HG02610 (cell line): ENCODE measurements at regions not wholly inside any gene's neighbourhood (a gene's known extent, or its start where the extent isn't known, plus 50 kb on each side); places are given as distances from the start of the nearest gene placed in this dataset.
"Not testable (repeated sequence)": the region's sequence is repeated elsewhere in the genome, so short reads cannot be mapped to it uniquely, and the experiment has no call there.

ENCODE experiments used
- ATAC-seq: cut with Tn5 transposase; IDR thresholded peaks from one replicate; pipeline ENCODE4 v1.9.1; 2021; ENCODE audit warnings: mild to moderate bottlenecking, moderate library complexity; ENCODE audit not compliant: unreplicated experiment

DNA sequence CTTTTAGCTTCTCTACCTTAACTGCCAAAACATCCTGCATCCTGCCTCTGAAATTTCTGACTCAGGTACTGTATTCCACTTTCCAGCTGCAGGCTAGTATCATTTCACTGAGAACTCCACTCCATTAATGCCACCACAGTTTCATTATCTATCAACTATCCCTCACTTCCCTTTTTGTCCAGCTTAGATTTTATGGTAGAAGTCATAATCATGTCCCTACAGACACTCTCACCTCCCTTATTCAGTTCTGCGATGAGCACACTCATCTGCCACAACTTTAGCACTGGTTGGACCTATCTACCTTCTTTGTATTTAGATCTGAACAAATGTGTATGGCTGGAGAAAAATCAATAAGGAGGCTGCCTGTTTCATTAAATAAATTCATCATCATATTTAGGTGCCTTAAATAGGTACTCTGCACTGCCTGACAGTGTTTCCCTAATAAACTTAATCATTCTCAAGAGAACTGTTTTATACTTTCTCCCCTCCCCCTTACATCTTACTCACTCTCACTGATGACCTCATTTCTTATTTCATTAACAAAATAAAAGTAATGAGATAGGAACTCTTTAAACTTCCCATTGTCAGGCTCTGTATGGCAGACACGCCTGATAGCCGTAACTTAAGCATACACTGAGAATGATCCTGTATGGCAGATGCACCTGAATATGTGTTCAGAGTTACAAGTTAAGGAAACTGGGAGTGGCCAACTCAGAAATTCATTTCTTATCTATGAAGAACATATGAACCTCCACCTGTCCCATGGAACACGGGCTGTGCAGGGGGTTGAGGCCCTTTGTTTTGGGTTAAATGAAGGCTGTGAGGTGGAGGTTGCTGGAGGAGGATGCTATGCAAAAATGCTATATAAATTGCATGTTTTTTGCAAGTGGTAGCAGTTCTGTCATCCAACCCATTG is 95.3 kb upstream of the MAN1A1 start:
- ATAC-seq: peak; percentile 72

- ATAC-seq: no peak
Observed at GRCh38 chr6:119443993-119444641, 94.6 kb upstream of the MAN1A1 start.

- ATAC-seq: peak; percentile 23
Observed at GRCh38 chr6:119442776-119443184, 93.2 kb upstream of the MAN1A1 start.

GRCh38 chr6:119440953-119441352 is 91.4 kb upstream of the MAN1A1 start:
- ATAC-seq: no peak

GRCh38 chr6:119436583-119436982 is 87.0 kb upstream of the MAN1A1 start:
- no peak for ATAC-seq

DNA sequence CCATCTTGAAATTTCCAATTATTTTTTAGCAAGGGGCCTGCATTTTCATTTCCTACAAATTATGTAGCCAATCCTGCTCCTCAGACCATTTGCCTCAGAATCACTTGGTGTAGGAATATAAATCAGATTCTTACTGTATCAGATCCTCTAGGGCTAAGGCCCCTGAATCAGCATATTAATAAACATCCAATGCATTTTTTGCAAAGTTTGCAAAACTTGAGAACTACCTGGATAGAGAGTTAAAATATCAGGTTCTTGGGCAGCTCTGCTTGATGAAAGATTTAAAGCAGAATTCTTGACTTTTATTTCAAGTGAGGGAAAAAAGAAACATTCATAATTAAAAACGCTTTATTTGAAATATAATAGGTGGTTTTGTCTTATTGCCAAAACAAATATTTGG is 82.2 kb upstream of the MAN1A1 start:
- ATAC-seq: no peak

DNA sequence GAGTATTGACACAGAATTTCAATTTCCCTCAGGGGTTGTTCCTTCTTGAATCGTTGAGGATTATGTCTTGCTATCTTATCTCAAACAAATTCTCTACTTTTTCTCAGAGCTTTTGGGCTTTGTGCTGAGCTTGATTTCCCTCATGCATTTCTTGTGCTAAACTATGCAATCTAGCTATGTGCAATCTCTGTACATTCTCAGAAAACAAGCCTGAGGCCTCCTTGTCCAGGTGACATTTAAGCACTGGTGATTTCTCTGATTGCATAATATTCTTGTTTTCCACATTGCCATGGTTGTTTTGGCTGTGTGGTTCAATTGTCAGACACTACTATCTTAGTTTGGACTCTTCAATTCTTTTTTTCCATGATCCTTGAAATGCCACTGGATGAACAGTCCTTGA is 81.2 kb upstream of the MAN1A1 start:
- ATAC-seq: no peak

DNA sequence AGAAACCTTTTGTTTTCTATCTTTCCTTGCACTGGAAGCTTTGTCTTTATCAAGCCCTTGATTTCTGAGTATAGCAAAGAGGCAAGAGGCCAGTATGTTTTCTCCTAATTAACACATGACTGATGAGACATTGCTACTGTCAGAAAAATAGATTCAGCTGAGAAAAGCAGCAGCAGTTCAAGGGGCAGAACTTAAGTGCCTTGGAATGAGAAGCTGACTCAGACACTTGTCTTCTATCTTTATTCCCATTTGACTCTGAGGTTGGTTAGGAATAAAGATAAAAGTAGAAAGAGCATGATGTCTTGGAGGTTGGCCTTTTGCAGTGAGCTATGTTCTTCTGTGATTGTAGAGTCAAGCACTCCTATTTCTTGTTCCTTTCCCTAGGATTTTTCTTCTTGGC is 79.1 kb upstream of the MAN1A1 start:
- no peak for ATAC-seq

GRCh38 chr6:119426619-119427018 is 77.1 kb upstream of the MAN1A1 start:
- ATAC-seq: no peak

DNA sequence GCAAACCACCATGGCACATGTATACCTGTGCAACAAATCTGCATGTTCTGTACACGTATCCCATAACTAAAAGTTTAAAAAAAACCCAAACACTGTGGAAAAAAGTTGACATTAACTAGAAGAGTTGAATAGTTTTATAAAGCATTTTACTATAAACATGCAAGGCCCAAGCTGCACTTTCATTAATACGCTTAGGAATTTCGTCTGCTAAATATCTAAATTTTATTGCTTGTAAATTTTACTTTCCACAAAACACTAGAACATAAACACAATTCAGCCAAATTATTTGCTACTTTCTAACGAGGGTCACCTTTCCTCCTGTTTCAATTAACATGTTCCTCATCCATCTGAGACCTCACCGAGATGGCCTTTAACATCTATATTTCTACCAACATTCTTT is 74.4 kb upstream of the MAN1A1 start:
- ATAC-seq: no peak

- ATAC-seq: not testable (repeated sequence)
Observed at GRCh38 chr6:119418084-119418483, 68.5 kb upstream of the MAN1A1 start.

DNA sequence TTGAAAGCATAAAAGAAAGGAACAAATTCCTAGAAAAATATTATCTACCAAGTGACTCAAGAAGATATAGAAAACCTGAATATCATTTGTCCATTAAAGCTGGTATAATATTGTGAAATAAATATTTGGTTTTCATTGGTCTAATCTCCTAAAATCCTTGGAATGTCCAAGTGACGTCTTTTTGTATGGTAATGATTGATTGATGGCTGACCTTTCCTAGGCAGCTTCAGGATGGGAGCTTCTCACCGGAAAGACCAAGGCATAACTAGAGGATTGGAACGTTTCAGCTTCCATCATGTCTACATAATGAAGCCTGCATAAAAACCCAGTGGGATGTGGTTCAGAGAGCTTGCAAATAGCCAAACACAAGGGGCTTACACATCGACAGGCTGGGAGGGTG is 57.6 kb upstream of the MAN1A1 start:
- ATAC-seq: no peak

- not testable (repeated sequence) for ATAC-seq
Observed at GRCh38 chr6:119405114-119405513, 55.6 kb upstream of the MAN1A1 start.
